ENCODE measurements at regions not wholly inside any gene's neighbourhood (a gene's known extent, or its start where the extent isn't known, plus 50 kb on each side); places are given as distances from the start of the nearest gene placed in this dataset.

- no peak overlapping the region for H3K27ac ChIP-seq (ENCODE audit: extremely low read depth, low read depth, low read length)
- no peaks in the 10 kb centered on the region for H3K36me3 ChIP-seq (ENCODE audit: control insufficient read depth in 2 of 2, insufficient read depth in 1 of 2, low read length in 2 of 2)
- no peaks in the 10 kb centered on the region for H3K9me3 ChIP-seq (ENCODE audit: control insufficient read depth, insufficient read depth, low read depth, low read length)
- POLR2A ChIA-PET: no interaction called here
- no peaks in the 10 kb centered on the region for H3K4me1 ChIP-seq (ENCODE audit: control insufficient read depth, insufficient read depth, low read length)
- H3K4me3 ChIP-seq (ENCODE audit: low read depth, low read length): no peak overlapping the region
- CTCF ChIA-PET: interaction anchor here (0.6 to 5.6 kb wide), 15 partner anchors 12 to 333 kb away, joined by 3 to 32 read pairs (median 6); no protein-coding TSS in a partner anchor
- TF ChIP-seq ZBTB17 (tag by site-specific recombination; IDR thresholded peaks at IDR 0.05) (peak; percentile 46; the same call in 1 of the 2 replicates), ZNF76 (tag by site-specific recombination; IDR thresholded peaks at IDR 0.05; ENCODE audit: borderline replicate concordance, low read depth) (no peak), TSHZ1 (tag by site-specific recombination; IDR thresholded peaks at IDR 0.05; ENCODE audit: borderline replicate concordance) (no peak), ZIC2 (tag by site-specific recombination; IDR thresholded peaks at IDR 0.05) (peak; percentile 55; the same call in 1 of the 2 replicates), CTCF (tag by site-specific recombination; IDR thresholded peaks at IDR 0.05) (peak; percentile 22; the same call in 1 of the 2 replicates)
These were observed 86.4 kb downstream of the ADRB2 start for GRCh38 chr5:148912714-148913398.

- ChIA-PET CTCF (interaction anchor here (0.6 to 5.6 kb wide), 10 partner anchors 40 to 333 kb away, joined by 3 to 32 read pairs (median 8); no protein-coding TSS in a partner anchor), POLR2A (no interaction called here)
- H3K4me1 ChIP-seq (ENCODE audit: control insufficient read depth, insufficient read depth, low read length): no peaks in the 10 kb centered on the region
- H3K9me3 ChIP-seq (ENCODE audit: control insufficient read depth, insufficient read depth, low read depth, low read length): no peaks in the 10 kb centered on the region
- no peak overlapping the region for H3K27ac ChIP-seq (ENCODE audit: extremely low read depth, low read depth, low read length)
- no peaks in the 10 kb centered on the region for H3K36me3 ChIP-seq (ENCODE audit: control insufficient read depth in 2 of 2, insufficient read depth in 1 of 2, low read length in 2 of 2)
- H3K4me3 ChIP-seq (ENCODE audit: low read depth, low read length): no peak overlapping the region
- TF ChIP-seq MYNN (tag by site-specific recombination; IDR thresholded peaks at IDR 0.05; ENCODE audit: borderline replicate concordance) (no peak), ZNF544 (tag by site-specific recombination; IDR thresholded peaks at IDR 0.05) (no peak), ZNF138 (tag by site-specific recombination; IDR thresholded peaks at IDR 0.05; ENCODE audit: borderline replicate concordance) (no peak), ZNF830 (tag by site-specific recombination; IDR thresholded peaks at IDR 0.05; ENCODE audit: low read depth) (no peak), ZNF214 (tag by site-specific recombination; IDR thresholded peaks at IDR 0.05; ENCODE audit: borderline replicate concordance) (no peak), INSM2 (tag by site-specific recombination; IDR thresholded peaks at IDR 0.05) (no peak), ZBTB8A (tag by site-specific recombination; IDR thresholded peaks at IDR 0.05) (no peak), ZNF791 (tag by site-specific recombination; IDR thresholded peaks at IDR 0.05) (no peak), ZFP41 (tag by site-specific recombination; IDR thresholded peaks at IDR 0.05; ENCODE audit: borderline replicate concordance) (no peak), ZNF664 (tag by site-specific recombination; IDR thresholded peaks at IDR 0.05) (no peak), ZBTB1 (tag by site-specific recombination; IDR thresholded peaks at IDR 0.05) (no peak), MZF1 (tag by site-specific recombination; IDR thresholded peaks at IDR 0.05; ENCODE audit: borderline replicate concordance) (no peak), KLF1 (tag by site-specific recombination; IDR thresholded peaks at IDR 0.05) (no peak), SALL2 (tag by site-specific recombination; IDR thresholded peaks at IDR 0.05; ENCODE audit: borderline replicate concordance) (no peak), ZBTB21 (tag by site-specific recombination; IDR thresholded peaks at IDR 0.05) (no peak), ZNF580 (tag by site-specific recombination; IDR thresholded peaks at IDR 0.05) (no peak), MEIS1 (CRISPR knock-in tag; IDR thresholded peaks at IDR 0.05; ENCODE audit: borderline replicate concordance) (no peak)
- TF ChIP-seq, protein P1, sequence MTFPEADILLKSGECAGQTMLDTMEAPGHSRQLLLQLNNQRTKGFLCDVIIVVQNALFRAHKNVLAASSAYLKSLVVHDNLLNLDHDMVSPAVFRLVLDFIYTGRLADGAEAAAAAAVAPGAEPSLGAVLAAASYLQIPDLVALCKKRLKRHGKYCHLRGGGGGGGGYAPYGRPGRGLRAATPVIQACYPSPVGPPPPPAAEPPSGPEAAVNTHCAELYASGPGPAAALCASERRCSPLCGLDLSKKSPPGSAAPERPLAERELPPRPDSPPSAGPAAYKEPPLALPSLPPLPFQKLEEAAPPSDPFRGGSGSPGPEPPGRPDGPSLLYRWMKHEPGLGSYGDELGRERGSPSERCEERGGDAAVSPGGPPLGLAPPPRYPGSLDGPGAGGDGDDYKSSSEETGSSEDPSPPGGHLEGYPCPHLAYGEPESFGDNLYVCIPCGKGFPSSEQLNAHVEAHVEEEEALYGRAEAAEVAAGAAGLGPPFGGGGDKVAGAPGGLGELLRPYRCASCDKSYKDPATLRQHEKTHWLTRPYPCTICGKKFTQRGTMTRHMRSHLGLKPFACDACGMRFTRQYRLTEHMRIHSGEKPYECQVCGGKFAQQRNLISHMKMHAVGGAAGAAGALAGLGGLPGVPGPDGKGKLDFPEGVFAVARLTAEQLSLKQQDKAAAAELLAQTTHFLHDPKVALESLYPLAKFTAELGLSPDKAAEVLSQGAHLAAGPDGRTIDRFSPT (tag by site-specific recombination; IDR thresholded peaks at IDR 0.05): no peak
These were observed 87.1 kb downstream of the ADRB2 start for GRCh38 chr5:148913493-148913892.

Data from HEK293 (cell line).